ENCODE measurements at regions not wholly inside any gene's neighbourhood (a gene's known extent, or its start where the extent isn't known, plus 50 kb on each side); places are given as distances from the start of the nearest gene placed in this dataset.

- Histone ChIP-seq H3K27ac (ENCODE audit: low read depth, low read length) (no peak overlapping the region), H3K4me1 (ENCODE audit: control insufficient read depth in 2 of 2, insufficient read depth in 2 of 2, low read length in 2 of 2) (no peaks in the 10 kb centered on the region), H3K27me3 (ENCODE audit: control insufficient read depth in 2 of 2, insufficient read depth in 2 of 2, low read length in 2 of 2) (no peaks in the 10 kb centered on the region), H3K4me3 (ENCODE audit: low read length) (no peak overlapping the region), H3K36me3 (ENCODE audit: control insufficient read depth in 2 of 3, insufficient read depth in 3 of 3, low read length in 3 of 3) (no peaks in the 10 kb centered on the region), H3K9me3 (ENCODE audit: control insufficient read depth in 2 of 3, low read length in 3 of 3) (peaks cover 0 to 12% (median 0%) of the 10 kb centered on the region in 3 experiments)
- H3K4me3 Mint-ChIP-seq: no peak overlapping the region
- intact Hi-C loops (cut with micrococcal nuclease): no loop called here
- H3K27me3 Mint-ChIP-seq: no peaks in the 10 kb centered on the region
- H3K4me1 Mint-ChIP-seq: no peaks in the 10 kb centered on the region
- ATAC-seq (no peak), DNase-seq (no peak)
- CTCF ChIA-PET: no interaction called here
- POLR2A ChIA-PET: no interaction called here
- peaks cover 9 to 33% (median 17%) of the 10 kb centered on the region in 11 donors for H3K9me3 Mint-ChIP-seq
- H3K36me3 Mint-ChIP-seq: peaks cover 0 to 3% (median 0%) of the 10 kb centered on the region in 5 donors
- H3K27ac Mint-ChIP-seq: no peak overlapping the region
These were observed 1279.9 kb upstream of the TMPRSS15 start for GRCh38 chr21:19683492-19683891.

GRCh38 chr21:19684328-19684727, 1280.7 kb upstream of the TMPRSS15 start:
- Histone ChIP-seq H3K27ac (ENCODE audit: low read depth, low read length) (no peak overlapping the region), H3K36me3 (ENCODE audit: control insufficient read depth in 2 of 3, insufficient read depth in 3 of 3, low read length in 3 of 3) (no peaks in the 10 kb centered on the region), H3K9me3 (ENCODE audit: control insufficient read depth in 2 of 3, low read length in 3 of 3) (peaks cover 0 to 9% (median 0%) of the 10 kb centered on the region in 3 experiments), H3K4me1 (ENCODE audit: control insufficient read depth in 2 of 2, insufficient read depth in 2 of 2, low read length in 2 of 2) (no peaks in the 10 kb centered on the region), H3K27me3 (ENCODE audit: control insufficient read depth in 2 of 2, insufficient read depth in 2 of 2, low read length in 2 of 2) (no peaks in the 10 kb centered on the region), H3K4me3 (ENCODE audit: low read length) (no peak overlapping the region)
- H3K4me3 Mint-ChIP-seq: no peak overlapping the region
- no peaks in the 10 kb centered on the region for H3K4me1 Mint-ChIP-seq
- CTCF ChIA-PET: no interaction called here
- intact Hi-C loops (cut with micrococcal nuclease): no loop called here
- peaks cover 6 to 25% (median 14%) of the 10 kb centered on the region in 11 donors for H3K9me3 Mint-ChIP-seq
- H3K27me3 Mint-ChIP-seq: no peaks in the 10 kb centered on the region
- peaks cover 0 to 3% (median 0%) of the 10 kb centered on the region in 5 donors for H3K36me3 Mint-ChIP-seq
- POLR2A ChIA-PET: no interaction called here
- no peak for DNase-seq
- H3K27ac Mint-ChIP-seq: no peak overlapping the region
- no peak for ATAC-seq

DNA sequence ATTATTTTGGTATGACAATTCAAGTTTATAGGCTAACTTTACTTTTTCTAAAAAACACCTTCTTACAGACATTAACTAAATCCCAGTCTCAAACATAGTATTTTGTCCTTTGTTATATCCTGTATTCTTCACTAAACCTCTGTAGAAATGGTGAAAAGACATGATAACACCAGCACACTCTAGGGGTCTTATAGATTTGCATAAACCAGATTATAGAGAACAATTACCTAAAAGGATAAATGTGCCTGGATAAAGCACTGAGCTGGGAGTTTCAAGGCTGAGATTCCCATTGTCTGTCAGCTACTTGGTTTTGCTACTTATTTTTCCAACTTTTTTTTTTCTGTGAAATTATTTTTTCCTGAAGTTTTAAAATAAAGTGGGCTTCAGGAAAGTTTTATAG, 1288.6 kb upstream of the TMPRSS15 start:
- H3K4me1 Mint-ChIP-seq: no peaks in the 10 kb centered on the region
- POLR2A ChIA-PET: no interaction called here
- no peaks in the 10 kb centered on the region for H3K27me3 Mint-ChIP-seq
- no peak for ATAC-seq
- no peak overlapping the region for H3K4me3 Mint-ChIP-seq
- H3K4me1 ChIP-seq (ENCODE audit: control insufficient read depth in 2 of 2, insufficient read depth in 2 of 2, low read length in 2 of 2): no peaks in the 10 kb centered on the region
- H3K9me3 Mint-ChIP-seq: peaks cover 0 to 25% (median 2%) of the 10 kb centered on the region in 11 donors
- H3K27ac Mint-ChIP-seq: no peak overlapping the region
- no peak overlapping the region for H3K4me3 ChIP-seq (ENCODE audit: low read length)
- H3K27ac ChIP-seq (ENCODE audit: low read depth, low read length): no peak overlapping the region
- no peaks in the 10 kb centered on the region for H3K27me3 ChIP-seq (ENCODE audit: control insufficient read depth in 2 of 2, insufficient read depth in 2 of 2, low read length in 2 of 2)
- no peaks in the 10 kb centered on the region for H3K36me3 Mint-ChIP-seq
- H3K36me3 ChIP-seq (ENCODE audit: control insufficient read depth in 2 of 3, insufficient read depth in 3 of 3, low read length in 3 of 3): no peaks in the 10 kb centered on the region
- DNase-seq: no peak
- no peaks in the 10 kb centered on the region for H3K9me3 ChIP-seq (ENCODE audit: control insufficient read depth in 2 of 3, low read length in 3 of 3)
- intact Hi-C loops (cut with micrococcal nuclease): no loop called here
- CTCF ChIA-PET: no interaction called here

GRCh38 chr21:19695796-19696195, 1292.2 kb upstream of the TMPRSS15 start:
- no peaks in the 10 kb centered on the region for H3K27me3 ChIP-seq (ENCODE audit: control insufficient read depth in 2 of 2, insufficient read depth in 2 of 2, low read length in 2 of 2)
- ChIA-PET CTCF (no interaction called here), POLR2A (no interaction called here)
- no peaks in the 10 kb centered on the region for H3K4me1 Mint-ChIP-seq
- no peaks in the 10 kb centered on the region for H3K36me3 ChIP-seq (ENCODE audit: control insufficient read depth in 2 of 3, insufficient read depth in 3 of 3, low read length in 3 of 3)
- H3K27ac ChIP-seq (ENCODE audit: low read depth, low read length): no peak overlapping the region
- no peaks in the 10 kb centered on the region for H3K4me1 ChIP-seq (ENCODE audit: control insufficient read depth in 2 of 2, insufficient read depth in 2 of 2, low read length in 2 of 2)
- no peak for DNase-seq
- no peaks in the 10 kb centered on the region for H3K36me3 Mint-ChIP-seq
- peaks cover 0 to 25% (median 5%) of the 10 kb centered on the region in 11 donors for H3K9me3 Mint-ChIP-seq
- H3K4me3 Mint-ChIP-seq: no peak overlapping the region
- no peak for ATAC-seq
- intact Hi-C loops (cut with micrococcal nuclease): no loop called here
- H3K9me3 ChIP-seq (ENCODE audit: control insufficient read depth in 2 of 3, low read length in 3 of 3): no peaks in the 10 kb centered on the region
- H3K4me3 ChIP-seq (ENCODE audit: low read length): no peak overlapping the region
- H3K27ac Mint-ChIP-seq: no peak overlapping the region
- H3K27me3 Mint-ChIP-seq: no peaks in the 10 kb centered on the region

- intact Hi-C loops (cut with micrococcal nuclease): no loop called here
- Mint-ChIP-seq H3K9me3 (peaks cover 1 to 30% (median 11%) of the 10 kb centered on the region in 11 donors), H3K36me3 (no peaks in the 10 kb centered on the region), H3K27ac (no peak overlapping the region), H3K4me3 (no peak overlapping the region), H3K4me1 (no peaks in the 10 kb centered on the region), H3K27me3 (no peaks in the 10 kb centered on the region)
- H3K4me1 ChIP-seq (ENCODE audit: control insufficient read depth in 2 of 2, insufficient read depth in 2 of 2, low read length in 2 of 2): no peaks in the 10 kb centered on the region
- DNase-seq (no peak), ATAC-seq (no peak)
- ChIA-PET CTCF (no interaction called here), POLR2A (no interaction called here)
- H3K27ac ChIP-seq (ENCODE audit: low read depth, low read length): no peak overlapping the region
- H3K36me3 ChIP-seq (ENCODE audit: control insufficient read depth in 2 of 3, insufficient read depth in 3 of 3, low read length in 3 of 3): no peaks in the 10 kb centered on the region
- H3K4me3 ChIP-seq (ENCODE audit: low read length): no peak overlapping the region
- H3K9me3 ChIP-seq (ENCODE audit: control insufficient read depth in 2 of 3, low read length in 3 of 3): no peaks in the 10 kb centered on the region
- no peaks in the 10 kb centered on the region for H3K27me3 ChIP-seq (ENCODE audit: control insufficient read depth in 2 of 2, insufficient read depth in 2 of 2, low read length in 2 of 2)
These were observed 1296.9 kb upstream of the TMPRSS15 start for GRCh38 chr21:19700476-19700875.

DNA sequence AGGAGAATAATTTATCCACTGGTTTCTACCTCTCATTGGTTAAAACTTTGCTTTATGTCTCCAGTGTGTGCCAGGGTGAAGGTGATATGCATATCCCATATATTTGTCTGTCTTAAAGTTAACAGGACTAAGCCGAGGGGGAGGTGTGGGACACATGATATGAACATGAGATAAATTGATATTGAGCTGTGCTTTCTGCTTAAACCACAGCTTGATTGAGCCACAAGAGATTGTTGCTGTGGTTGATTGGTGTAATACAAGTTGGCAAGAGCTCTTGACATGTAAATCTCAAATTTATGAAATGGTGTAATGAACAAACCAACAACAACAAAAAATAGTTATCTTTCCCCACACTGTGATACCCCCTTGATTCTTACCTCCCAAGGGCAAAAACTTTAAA, 1295.5 kb upstream of the NCAM2 start:
- H3K36me3 ChIP-seq (ENCODE audit: control insufficient read depth in 2 of 3, insufficient read depth in 3 of 3, low read length in 3 of 3): no peaks in the 10 kb centered on the region
- H3K27me3 ChIP-seq (ENCODE audit: control insufficient read depth in 2 of 2, insufficient read depth in 2 of 2, low read length in 2 of 2): no peaks in the 10 kb centered on the region
- peaks cover 0 to 4% (median 0%) of the 10 kb centered on the region in 3 experiments for H3K9me3 ChIP-seq (ENCODE audit: control insufficient read depth in 2 of 3, low read length in 3 of 3)
- intact Hi-C loops (cut with micrococcal nuclease): no loop called here
- H3K4me1 ChIP-seq (ENCODE audit: control insufficient read depth in 2 of 2, insufficient read depth in 2 of 2, low read length in 2 of 2): no peaks in the 10 kb centered on the region
- no peak overlapping the region for H3K4me3 ChIP-seq (ENCODE audit: low read length)
- ChIA-PET POLR2A (no interaction called here), CTCF (no interaction called here)
- Mint-ChIP-seq H3K9me3 (peaks cover 5 to 33% (median 15%) of the 10 kb centered on the region in 11 donors), H3K27me3 (no peaks in the 10 kb centered on the region), H3K36me3 (no peaks in the 10 kb centered on the region), H3K4me1 (no peaks in the 10 kb centered on the region), H3K4me3 (no peak overlapping the region), H3K27ac (no peak overlapping the region)
- DNase-seq (no peak), ATAC-seq (no peak)
- H3K27ac ChIP-seq (ENCODE audit: low read depth, low read length): no peak overlapping the region

DNA sequence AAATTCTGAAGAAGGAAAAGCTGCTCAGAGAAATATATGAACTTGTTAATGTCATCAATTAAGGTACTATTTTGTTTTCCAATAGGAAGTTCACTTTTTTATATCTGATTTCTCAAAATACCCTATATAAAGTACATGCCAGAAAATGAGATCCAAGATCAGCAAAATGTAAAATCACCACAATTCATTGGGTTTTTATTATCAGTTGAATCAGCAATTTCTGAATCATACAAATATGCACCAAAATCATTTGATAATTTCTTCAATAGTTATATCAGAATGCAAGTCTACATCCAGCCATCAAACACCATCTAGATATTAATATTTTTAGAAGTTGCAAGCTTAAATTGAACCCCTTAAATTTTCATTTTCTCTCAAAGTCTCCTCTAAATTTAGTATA, 1293.4 kb upstream of the NCAM2 start:
- Mint-ChIP-seq H3K27ac (no peak overlapping the region), H3K9me3 (peaks cover 5 to 35% (median 13%) of the 10 kb centered on the region in 11 donors), H3K4me1 (no peaks in the 10 kb centered on the region), H3K36me3 (no peaks in the 10 kb centered on the region), H3K27me3 (no peaks in the 10 kb centered on the region), H3K4me3 (no peak overlapping the region)
- POLR2A ChIA-PET: no interaction called here
- intact Hi-C loops (cut with micrococcal nuclease): no loop called here
- DNase-seq: no peak
- H3K4me1 ChIP-seq (ENCODE audit: control insufficient read depth in 2 of 2, insufficient read depth in 2 of 2, low read length in 2 of 2): no peaks in the 10 kb centered on the region
- ATAC-seq: no peak
- CTCF ChIA-PET: no interaction called here
- H3K27me3 ChIP-seq (ENCODE audit: control insufficient read depth in 2 of 2, insufficient read depth in 2 of 2, low read length in 2 of 2): no peaks in the 10 kb centered on the region
- no peaks in the 10 kb centered on the region for H3K36me3 ChIP-seq (ENCODE audit: control insufficient read depth in 2 of 3, insufficient read depth in 3 of 3, low read length in 3 of 3)
- H3K9me3 ChIP-seq (ENCODE audit: control insufficient read depth in 2 of 3, low read length in 3 of 3): peaks cover 0 to 7% (median 0%) of the 10 kb centered on the region in 3 experiments
- no peak overlapping the region for H3K4me3 ChIP-seq (ENCODE audit: low read length)
- H3K27ac ChIP-seq (ENCODE audit: low read depth, low read length): no peak overlapping the region
